ENCODE measurements at regions not wholly inside any gene's neighbourhood (a gene's known extent, or its start where the extent isn't known, plus 50 kb on each side); places are given as distances from the start of the nearest gene placed in this dataset.
"Not testable (repeated sequence)": the region's sequence is repeated elsewhere in the genome, so short reads cannot be mapped to it uniquely, and the experiment has no call there.

DNA sequence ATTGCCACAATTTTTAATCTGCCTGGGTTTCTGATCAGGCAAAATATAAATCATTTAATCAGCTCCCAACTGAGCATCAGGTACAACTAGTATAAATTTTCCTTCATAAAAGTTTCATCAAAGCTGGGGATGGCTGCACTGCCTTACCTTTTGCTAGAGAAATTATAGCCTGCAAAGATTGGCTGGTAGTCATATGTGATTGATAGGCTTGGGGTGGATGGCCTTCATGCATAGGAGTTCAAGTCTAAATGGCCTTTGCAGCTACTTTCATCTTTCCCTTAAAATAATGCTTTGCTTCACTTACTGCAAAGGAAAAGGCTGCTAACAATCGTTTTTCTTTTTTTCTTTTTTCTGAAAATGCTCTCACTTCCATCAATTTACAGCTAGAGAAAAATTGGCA is 739.7 kb downstream of the CENPC start:
- DNase-seq, result no peak

DNA sequence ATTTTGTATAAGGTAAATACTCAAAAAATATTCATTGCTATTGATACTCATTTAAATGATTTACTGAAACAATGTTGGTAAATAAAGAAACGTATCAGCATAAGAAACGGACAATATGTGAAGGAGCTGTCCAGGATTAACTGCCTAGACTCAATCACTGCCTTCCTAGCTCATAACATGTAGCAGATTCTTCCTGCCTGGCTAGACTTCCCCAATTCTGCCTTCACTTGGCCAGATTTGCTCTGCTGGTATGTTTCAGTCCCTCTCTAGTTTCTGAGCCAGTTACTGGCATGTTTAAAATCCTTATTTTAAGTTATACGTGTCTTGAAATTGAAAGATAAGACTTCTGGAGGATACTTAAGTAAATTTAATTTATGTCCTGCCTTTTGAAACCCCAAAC is 740.3 kb downstream of the CENPC start:
- DNase-seq, result no peak

DNA sequence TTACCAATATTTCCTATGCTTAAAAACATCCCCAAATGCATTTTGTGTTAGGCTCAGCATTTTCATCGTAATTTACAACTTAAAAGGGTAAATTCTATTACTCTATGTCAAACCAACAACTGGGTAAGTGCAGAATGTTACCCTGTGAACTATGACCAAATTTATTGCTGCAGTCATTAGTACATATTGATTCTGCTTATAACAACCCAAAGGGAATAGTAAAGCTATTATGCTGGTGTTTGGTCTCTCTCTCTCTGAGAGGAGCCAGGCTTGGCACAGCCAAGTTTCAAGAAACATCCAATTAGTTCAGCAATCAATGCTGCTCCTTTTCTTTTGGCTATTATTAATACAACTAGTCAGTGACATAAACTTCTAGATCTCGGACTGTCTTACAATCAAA is 747.7 kb downstream of the CENPC start:
- no peak for DNase-seq

DNA sequence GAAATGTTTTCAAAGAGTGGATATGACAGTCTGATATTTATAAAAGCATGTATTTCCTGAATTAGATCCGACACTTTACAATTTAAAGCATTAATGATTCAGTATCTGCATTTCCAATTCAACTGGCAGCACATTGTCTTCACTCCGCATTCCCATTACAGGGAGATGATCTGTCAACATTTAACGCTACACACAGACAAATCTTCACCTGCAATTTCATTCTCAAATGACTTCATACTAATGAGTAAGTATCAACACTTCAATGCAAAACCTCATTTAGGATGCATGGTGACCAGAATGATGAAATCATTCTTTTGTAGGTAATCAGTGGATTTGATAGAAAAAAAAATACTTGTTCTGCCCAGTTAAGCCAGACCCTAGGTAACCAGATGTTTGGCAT is 749.6 kb downstream of the CENPC start:
- DNase-seq, result no peak

DNA sequence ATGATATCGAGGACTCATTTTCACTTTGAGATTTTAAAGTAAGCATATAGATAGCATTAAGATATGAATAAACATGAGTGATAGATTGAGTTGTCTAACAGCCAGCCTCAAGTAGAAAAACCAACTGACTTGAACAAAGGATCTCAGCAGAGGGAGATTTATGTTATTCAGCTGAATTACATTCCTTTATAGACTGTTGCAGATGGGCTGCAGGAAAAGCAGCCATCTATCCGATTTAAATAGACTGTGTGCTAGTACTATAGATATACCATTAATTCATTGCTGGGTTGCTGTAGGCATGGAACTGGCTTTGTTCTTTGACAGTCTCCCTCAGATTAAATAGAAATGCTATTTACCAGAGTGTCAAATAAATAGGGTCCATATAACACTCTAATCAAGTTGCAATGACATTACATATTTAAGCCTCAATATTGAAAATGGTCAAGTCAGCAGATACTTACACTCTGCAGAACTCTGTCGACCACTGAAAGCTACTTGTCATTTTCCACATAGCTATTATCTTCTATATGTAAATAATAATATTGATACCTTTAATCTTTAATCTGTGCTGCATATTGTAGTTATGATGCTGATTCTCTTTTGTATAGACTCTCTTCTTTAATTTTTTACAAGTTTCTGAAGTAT is 750.8 kb downstream of the CENPC start:
- DNase-seq, result no peak

DNA sequence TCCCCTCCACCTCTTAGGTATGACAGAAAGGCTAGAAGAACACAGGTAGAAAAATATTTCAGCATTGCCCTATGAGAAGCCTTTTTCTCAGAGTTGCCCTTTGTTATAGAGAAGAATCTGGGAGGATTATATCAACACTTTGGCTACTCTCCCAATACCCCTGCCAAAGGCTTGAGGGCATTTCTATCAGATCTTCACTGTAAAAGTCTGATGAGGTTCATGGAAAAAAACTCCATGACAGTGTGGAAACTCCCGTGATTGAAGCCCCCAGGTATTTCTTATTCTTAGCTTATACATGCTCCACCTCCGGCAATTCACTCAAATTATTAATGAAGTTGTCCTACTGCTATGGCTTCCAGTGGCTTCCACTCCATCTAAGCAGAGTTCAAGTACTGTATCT is 753.6 kb downstream of the CENPC start:
- no peak for DNase-seq

DNA sequence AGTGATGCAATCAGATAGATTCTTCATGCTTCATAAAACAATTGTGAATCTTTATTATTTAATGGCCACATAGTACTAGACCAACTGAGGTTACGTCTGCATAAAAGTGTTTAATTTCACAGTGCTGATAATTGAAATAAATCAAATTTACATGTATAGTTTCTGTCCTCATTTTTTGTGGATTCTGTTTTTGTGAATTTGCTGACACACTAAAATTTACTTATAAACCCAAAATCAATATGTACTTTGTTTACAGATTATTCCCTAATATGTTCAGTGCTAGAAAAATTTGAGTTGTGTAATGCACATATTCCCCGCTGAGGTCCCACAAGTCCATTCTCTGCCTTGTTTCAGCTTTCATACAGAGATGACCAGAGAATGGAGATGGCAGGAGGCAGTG is 759.8 kb downstream of the CENPC start:
- no peak for DNase-seq

DNA sequence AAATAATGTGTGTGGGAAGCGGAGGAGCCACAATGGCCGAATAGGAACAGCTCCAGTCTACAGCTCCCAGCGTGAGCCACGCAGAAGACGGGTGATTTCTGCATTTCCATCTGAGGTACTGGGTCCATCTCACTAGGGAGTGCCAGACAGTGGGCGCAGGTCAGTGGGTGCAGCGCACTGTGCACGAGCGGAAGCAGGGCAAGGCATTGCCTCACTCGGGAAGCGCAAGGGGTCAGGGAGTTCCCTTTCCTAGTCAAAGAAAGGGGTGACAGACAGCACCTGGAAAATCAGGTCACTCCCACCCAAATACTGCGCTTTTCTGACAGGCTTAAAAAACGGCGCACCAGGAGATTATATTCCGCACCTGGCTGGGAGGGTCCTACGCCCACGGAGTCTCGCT is 762.6 kb downstream of the CENPC start:
- DNase-seq, result not testable (repeated sequence)

DNA sequence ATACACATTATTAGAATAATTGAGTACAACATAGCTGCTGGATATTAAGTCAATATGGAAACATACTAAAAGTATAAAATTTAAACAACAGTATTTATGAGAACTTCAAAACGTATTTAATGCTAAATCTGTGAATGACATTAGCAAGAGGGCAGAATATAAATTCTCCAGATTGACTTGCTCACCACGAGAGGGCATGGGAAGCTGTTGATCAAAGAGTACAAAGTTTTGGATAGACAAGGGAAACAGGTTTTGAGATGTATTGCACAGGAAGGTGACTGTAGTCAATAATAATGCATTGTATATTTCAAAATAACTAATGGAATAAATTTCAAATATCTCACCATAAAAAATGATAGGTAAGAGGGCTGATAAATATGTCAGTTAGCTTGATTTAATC is 768.2 kb downstream of the CENPC start:
- DNase-seq, result no peak

DNA sequence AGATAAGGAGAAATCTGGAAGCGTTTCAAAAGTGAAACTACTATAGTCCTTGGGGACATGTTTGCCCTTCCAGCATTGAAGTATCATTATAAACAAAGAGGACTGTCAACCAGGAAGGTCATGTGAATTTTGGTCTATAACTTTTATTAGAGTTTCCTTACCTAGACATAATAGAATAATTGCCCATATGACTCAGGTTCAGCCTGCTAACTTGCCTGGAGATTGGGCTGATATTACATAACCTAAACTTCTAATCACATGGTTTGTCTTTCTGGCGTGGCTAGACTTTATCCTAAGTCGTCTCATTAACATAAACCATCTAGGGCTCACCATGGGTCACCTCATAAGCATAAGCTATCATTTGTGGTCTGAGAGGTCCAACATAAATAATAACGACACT is 775.9 kb downstream of the CENPC start:
- DNase-seq, result no peak

DNA sequence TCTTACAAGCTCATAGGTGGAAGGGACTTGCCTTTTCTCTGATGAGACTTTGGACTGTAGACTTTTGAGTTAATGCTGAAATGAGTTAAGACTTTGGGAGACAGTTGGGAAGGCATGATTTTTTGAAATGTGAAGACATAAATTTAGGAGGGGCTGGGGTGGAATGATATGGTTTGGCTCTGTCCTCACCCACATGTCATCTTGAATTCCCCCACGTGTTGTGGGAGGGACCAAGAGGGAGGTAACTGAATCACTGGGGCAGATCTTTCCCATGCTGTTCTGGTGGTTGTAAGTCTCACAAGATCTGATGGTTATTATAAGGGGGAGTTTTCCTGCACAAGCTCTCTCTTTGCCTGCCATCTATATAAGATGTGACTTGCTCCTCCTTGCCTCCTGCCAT is 777.9 kb downstream of the CENPC start:
- DNase-seq, result no peak

DNA sequence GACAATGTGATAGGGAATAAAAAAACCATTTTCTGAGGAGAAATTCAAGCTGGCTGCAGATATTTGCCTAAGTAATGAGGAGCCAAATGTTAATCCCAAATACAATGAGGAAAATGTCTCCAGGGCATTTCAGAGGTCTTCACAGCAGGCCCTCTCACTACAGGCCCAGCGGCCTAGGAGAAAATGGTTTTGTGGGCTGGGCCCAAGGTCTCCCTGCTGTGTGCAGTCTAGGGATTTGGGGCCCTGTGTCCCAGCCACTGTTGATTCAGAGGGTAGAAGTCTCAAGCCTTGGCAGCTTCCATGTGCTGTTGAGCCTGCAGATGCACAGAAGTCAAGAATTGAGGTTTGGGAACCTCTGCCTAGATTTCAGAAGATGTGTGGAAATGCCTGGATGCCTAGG is 778.7 kb downstream of the CENPC start:
- no peak for DNase-seq

DNA sequence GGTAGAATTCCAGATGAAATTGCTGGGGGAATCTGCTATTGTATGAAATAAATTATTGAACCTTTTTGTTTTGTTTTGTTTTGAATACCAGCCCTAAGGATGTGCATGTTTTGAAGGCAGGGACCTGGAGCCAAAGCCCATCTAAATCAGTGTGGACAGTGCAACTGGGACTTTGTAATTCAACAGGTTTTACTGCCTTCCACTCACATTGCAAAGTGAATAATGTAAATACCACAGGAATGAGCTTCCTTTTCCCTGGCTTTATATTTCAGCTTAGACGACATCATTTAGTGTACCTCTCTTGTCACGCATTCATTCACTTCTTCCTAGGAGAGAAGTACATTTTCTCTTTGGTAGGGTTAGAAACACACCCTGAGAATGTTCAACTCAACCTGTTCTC is 795.0 kb downstream of the CENPC start:
- no peak for DNase-seq

DNA sequence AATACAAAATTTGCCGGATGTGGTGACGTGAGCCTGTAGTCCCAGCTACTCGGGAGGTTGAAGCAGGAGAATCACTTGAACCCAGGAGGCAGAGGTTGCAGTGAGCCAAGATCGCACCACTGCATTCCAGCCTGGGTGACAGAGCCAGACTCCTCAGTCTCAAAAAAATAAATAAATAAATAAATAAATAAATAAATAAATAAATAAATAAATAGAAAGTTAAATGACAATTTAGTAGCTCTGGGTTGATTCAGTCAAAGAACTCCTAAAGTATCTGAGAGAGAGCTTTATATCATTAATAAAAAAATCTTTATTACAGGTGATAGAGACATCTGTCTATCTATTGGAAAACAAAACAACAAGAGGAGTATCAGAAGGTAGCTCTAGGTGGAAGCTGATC is 798.4 kb downstream of the CENPC start:
- DNase-seq, result not testable (repeated sequence)

DNA sequence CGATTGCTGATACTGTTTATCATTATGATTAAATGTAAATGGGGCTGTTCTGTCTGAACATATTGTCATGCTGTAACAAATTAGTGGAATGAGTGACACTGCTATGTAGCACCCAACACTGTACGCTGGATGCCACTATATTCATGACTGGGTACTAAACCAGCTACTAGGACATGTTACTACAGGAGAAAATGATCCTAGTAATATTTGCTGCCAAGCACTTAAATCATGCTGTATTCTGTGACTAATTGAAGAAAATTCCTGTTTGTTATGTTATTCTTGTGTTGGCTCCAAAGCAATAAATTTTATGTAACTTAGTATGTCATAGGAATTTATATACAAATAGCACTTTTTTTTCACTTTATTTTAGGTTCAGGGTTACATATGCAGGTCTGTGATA is 804.2 kb downstream of the CENPC start:
- DNase-seq, result no peak

DNA sequence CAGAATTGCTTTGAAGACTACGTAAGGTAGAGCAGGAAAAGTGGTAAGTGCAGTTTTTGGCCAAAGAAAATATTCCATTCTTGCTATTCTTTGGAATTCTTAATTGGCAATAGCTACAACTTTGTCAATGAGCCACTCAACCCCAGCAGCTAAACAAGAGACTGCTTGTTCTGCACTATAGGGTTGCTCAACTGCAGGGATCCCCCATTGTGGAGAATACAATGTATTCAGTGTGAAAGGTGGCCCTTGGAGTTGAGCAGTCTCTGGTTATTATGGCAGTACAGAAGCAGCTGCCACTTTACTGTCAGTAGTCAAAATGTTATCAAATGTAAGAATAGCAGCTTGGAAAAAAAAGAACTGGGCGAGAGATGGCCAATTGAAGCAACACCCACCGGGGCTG is 808.7 kb downstream of the CENPC start:
- no peak for DNase-seq

DNA sequence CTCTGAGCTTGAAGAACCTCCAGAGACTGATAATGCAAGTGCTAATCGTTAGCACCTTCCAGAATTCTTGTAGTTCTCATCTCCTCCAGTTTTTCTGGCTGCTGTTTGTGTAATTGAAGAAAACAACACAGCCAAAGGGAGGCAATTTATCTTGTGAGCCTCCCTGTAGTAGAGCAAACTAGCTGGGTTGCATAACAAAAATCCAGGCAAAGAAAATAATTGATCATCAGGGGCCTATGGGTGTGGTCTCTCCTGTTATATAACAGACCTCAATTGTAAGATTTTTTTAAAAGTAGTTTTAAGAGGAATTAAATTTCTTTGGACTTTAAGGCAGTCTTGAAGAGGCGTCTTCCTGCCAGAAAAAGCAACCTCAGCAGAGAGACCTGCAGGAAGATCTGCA is 817.0 kb downstream of the CENPC start:
- DNase-seq, result no peak

DNA sequence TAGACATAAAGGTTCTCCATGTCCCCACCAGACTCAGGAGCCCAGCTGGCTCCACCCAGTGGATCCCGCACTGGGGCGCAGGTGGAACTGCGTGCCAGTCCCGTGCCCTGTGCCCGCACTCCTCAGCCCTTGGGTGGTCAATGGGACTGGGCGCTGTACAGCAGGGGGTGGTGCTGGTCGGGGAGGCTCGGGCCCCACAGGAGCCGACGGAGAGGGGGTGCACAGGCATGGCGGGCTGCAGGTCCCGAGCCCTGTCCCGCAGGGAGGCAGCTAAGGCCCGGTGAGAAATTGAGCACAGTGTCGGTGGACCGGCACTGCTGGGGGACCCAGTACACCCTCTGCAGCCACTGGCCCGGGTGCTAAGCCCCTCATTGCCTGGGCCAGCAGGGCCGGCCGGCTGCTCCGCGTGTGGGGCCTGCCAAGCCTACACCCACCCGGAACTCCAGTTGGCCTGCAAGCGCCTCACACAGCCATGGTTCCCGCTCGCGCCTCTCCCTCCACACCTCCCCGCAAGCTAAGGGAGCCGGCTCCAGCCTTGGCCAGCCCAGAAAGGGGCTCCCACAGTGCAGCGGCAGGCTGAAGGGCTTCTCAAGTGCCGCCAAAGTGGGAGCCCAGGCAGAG is 832.9 kb downstream of the CENPC start:
- DNase-seq, result not testable (repeated sequence)

DNA sequence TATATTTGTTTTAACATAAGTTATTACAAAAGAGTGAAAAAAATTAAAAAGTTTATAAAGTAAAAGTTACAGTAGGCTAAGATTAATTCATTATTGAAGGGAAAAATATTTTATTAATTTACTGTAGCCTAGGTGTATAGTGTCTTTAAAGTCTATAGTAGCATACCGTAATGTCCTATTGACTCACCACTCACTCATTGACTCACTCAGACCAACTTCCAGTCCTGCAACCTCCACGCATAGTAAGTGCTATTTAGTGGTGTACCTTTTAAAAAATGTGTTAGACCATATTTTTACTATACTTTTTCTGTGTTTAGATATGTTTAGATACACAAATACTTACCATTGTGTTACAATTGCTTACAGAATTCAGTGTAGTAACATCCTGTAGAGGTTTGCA is 841.1 kb downstream of the CENPC start:
- no peak for DNase-seq

DNA sequence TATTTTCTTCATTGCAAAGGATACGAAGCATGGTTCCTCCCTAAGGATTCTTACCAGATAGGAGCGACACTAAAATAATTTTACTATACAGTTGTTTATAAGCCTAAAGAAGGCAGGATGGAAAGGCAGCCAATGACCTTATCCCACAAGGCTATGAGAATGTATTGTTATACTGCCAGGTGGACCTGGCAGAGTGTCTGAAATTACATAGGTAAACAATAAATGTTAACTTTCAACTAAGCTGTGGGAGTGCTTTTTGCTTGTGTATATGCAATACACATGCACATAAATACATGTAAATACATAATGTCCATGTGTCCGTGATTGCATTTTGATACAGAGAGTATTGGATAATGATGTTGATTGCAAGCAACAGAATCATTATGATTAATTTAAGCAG is 850.6 kb downstream of the CENPC start:
- DNase-seq, result no peak

DNA sequence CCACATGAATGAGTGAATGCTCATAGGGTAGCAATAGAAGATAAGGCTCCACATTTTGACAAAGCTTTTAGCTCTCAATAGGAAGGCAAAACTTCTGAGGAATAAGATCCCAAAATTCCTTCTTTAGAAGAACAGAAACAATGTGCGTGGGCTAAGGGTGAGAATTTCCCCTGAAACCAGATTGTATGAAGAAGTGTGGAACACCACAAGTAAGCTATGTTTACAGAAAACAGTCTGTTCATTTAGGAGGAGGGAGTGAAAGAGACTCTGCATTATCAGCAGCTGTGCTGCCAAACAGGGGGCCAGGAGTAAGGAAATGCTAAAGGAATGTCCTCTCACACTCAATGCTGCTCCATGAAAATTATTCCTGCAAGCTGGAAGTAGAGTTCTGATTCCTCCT is 851.6 kb downstream of the CENPC start:
- DNase-seq, result no peak

DNA sequence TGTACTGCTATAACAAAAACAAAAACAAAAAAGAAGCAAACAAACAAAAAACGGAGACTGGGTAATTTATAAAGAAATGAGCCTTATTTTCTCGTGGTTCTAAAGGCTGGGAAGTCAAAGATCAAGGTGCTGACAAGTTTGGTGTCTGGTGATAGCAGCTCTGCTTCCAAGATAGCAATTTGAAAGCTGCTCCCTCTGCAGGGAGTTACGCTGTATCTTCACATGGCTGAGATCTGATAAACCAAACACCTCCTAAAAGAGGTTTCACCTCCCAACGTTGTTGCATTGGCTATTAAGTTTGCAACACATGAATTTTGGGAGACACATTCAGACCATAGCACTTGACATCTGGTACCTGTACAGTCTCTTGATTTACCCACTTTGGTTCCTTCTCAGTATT is 854.2 kb downstream of the CENPC start:
- DNase-seq, result no peak

DNA sequence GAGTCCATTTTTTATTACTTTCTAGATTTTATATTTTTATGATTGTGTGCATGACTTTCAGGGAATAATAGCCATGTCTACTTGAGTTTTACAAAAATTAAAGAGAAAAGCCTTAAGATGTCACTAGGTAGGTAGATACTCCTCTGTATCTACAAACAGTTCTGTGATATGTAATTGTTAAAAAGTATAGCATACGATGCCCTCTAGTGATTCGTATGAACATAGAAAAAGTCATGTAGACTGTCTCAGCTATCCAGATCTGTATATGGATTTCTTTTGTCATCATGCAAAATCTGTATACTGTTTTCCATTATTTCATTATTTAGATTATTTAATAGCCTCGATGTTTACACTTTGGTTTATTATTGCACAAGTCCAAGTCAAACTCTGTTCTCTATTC is 856.6 kb downstream of the CENPC start:
- DNase-seq, result no peak

DNA sequence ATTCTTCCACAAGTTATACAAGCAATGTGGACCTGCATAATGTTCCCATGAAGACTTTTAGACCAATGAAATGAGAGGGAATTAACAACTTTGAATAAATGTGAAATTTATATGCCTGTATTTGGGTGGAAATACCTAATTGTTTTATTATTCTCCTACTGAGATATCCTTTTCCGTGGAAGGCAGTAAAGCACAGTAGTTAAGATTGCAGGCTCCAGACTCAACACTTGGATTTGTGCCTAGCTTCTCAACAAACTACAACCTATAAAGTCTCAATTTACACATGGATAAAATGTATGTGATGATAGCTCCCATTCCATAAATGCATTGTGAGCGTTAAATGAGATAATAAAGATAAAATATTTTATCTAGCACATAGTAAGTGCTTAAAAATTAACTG is 857.8 kb downstream of the CENPC start:
- DNase-seq, result no peak

DNA sequence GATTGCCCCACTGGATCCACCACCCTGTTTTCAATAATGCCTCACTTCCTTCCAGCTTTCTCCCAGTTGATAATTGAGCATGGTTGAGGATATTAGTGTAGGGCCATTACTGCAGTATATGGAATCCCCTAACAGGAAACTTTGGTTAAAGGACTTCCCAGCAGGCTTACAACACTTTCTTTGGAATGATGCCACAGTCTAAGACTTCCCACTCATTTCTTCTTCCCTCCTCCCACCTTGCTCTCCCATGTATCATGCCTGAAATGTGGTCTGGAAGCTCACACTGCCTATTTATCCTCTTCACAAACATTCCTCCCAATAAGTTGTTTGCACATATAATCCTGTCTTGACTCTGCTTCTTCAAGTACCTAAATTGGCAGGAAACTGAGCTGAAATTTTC is 863.3 kb downstream of the CENPC start:
- no peak for DNase-seq
